ENCODE measurements at regions not wholly inside any gene's neighbourhood (a gene's known extent, or its start where the extent isn't known, plus 50 kb on each side); places are given as distances from the start of the nearest gene placed in this dataset.

DNA sequence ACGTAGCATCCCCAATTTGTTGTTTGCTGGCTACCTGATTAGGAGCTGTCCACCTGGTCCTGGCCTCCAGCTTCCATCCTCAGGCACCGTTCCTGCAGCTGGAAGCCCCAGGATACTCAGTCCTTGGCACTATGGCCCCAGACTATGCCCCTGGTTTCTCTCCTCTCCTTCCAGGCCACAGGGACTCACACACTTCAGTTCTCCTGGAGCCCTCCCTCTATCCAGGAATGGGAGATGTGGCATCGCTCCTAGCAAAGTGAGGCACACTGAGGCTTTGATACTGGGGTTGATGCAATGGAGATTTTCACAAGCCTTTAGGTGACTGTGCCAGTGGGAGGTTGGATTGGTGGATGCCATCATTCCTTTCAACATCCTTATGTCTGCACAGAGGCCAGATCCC, 142.8 kb upstream of the B3GAT1 start:
- TF ChIP-seq ZNF274 (IDR thresholded peaks at IDR 0.05; ENCODE audit: low read depth, low read length) (no peak), POLR2A (IDR thresholded peaks at IDR 0.05; ENCODE audit: borderline replicate concordance, extremely low read depth, insufficient read depth, insufficient read length) (no peak), SP1 (IDR thresholded peaks at IDR 0.05; ENCODE audit: low read depth) (no peak), JUND (IDR thresholded peaks at IDR 0.05) (no peak)
- TF ChIP-seq, protein P1, sequence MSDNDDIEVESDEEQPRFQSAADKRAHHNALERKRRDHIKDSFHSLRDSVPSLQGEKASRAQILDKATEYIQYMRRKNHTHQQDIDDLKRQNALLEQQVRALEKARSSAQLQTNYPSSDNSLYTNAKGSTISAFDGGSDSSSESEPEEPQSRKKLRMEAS (IDR thresholded peaks at IDR 0.05) = no peak
- TF ChIP-seq, protein P2, sequence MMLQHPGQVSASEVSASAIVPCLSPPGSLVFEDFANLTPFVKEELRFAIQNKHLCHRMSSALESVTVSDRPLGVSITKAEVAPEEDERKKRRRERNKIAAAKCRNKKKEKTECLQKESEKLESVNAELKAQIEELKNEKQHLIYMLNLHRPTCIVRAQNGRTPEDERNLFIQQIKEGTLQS (IDR thresholded peaks at IDR 0.05) = no peak

Data from HCT116 (cell line).